ENCODE measurements at regions not wholly inside any gene's neighbourhood (a gene's known extent, or its start where the extent isn't known, plus 50 kb on each side); places are given as distances from the start of the nearest gene placed in this dataset.
A peak's percentile ranks its signal among the peaks of the same experiment; 100 is the strongest.
"Not testable (repeated sequence)": the region's sequence is repeated elsewhere in the genome, so short reads cannot be mapped to it uniquely, and the experiment has no call there.

GRCh38 chr2:58768715-58769080, 527.6 kb upstream of the FANCL start:
- DNase-seq (ENCODE audit: low read depth) = no peak

- no peak for DNase-seq (ENCODE audit: low read depth)
Measured at GRCh38 chr2:58767828-58768714, 526.9 kb upstream of the FANCL start.

GRCh38 chr2:58764338-58765104, 523.4 kb upstream of the FANCL start:
- no peak for DNase-seq (ENCODE audit: low read depth)

- peak; percentile 74 for DNase-seq (ENCODE audit: low read depth)
Measured at GRCh38 chr2:58762176-58762781, 521.2 kb upstream of the FANCL start.

GRCh38 chr2:58757971-58758370, 516.8 kb upstream of the FANCL start:
- DNase-seq (ENCODE audit: low read depth) = no peak

GRCh38 chr2:58756336-58756735, 515.2 kb upstream of the FANCL start:
- no peak for DNase-seq (ENCODE audit: low read depth)

GRCh38 chr2:58752507-58752906, 511.4 kb upstream of the FANCL start:
- not testable (repeated sequence) for DNase-seq (ENCODE audit: low read depth)

- DNase-seq (ENCODE audit: low read depth) = not testable (repeated sequence)
Measured at GRCh38 chr2:58751676-58752075, 510.6 kb upstream of the FANCL start.

GRCh38 chr2:58749041-58749440, 507.9 kb upstream of the FANCL start:
- DNase-seq (ENCODE audit: low read depth) = no peak

- DNase-seq (ENCODE audit: low read depth) = not testable (repeated sequence)
Measured at GRCh38 chr2:58745334-58745733, 504.2 kb upstream of the FANCL start.

GRCh38 chr2:58740426-58740825, 499.3 kb upstream of the FANCL start:
- DNase-seq (ENCODE audit: low read depth) = no peak

- DNase-seq (ENCODE audit: low read depth) = no peak
Measured at GRCh38 chr2:58739033-58739432, 497.9 kb upstream of the FANCL start.

GRCh38 chr2:58734365-58734764, 493.2 kb upstream of the FANCL start:
- peak; percentile 0 for DNase-seq (ENCODE audit: low read depth)

- no peak for DNase-seq (ENCODE audit: low read depth)
Measured at GRCh38 chr2:58732999-58733398, 491.9 kb upstream of the FANCL start.

- DNase-seq (ENCODE audit: low read depth) = peak; percentile 2
Measured at GRCh38 chr2:58731488-58731869, 490.4 kb upstream of the FANCL start.

- DNase-seq (ENCODE audit: low read depth) = no peak
Measured at GRCh38 chr2:58730764-58731487, 489.8 kb upstream of the FANCL start.

GRCh38 chr2:58727981-58728656, 487.0 kb upstream of the FANCL start:
- DNase-seq (ENCODE audit: low read depth) = no peak

GRCh38 chr2:58721912-58722591, 480.9 kb upstream of the FANCL start:
- no peak for DNase-seq (ENCODE audit: low read depth)

GRCh38 chr2:58720770-58721697, 479.9 kb upstream of the FANCL start:
- DNase-seq (ENCODE audit: low read depth) = no peak
